SU-DHL-6 (cell line): ENCODE measurements at regions not wholly inside any gene's neighbourhood (a gene's known extent, or its start where the extent isn't known, plus 50 kb on each side); places are given as distances from the start of the nearest gene placed in this dataset.

Experiments
- EZH2phosphoT487 ChIP-seq: fragments of 200-600 bp; sonication (generic), shearing (Covaris generic); conservative IDR thresholded peaks from 2 replicates; pipeline ENCODE4 v1.6.1; 2018; ENCODE audit warnings: mild to moderate bottlenecking, antibody characterized with exemption, low read length, moderate library complexity, mixed read lengths
- TF ChIP-seq, protein P1 (sequence below): fragments of 200-600 bp; sonication (generic); IDR thresholded peaks from one replicate; pipeline ENCODE4 v1.5.1; 2017; ENCODE audit warnings: antibody characterized with exemption, mild to moderate bottlenecking, low read length, moderate library complexity; ENCODE audit not compliant: insufficient read depth, poor library complexity, severe bottlenecking

DNA sequence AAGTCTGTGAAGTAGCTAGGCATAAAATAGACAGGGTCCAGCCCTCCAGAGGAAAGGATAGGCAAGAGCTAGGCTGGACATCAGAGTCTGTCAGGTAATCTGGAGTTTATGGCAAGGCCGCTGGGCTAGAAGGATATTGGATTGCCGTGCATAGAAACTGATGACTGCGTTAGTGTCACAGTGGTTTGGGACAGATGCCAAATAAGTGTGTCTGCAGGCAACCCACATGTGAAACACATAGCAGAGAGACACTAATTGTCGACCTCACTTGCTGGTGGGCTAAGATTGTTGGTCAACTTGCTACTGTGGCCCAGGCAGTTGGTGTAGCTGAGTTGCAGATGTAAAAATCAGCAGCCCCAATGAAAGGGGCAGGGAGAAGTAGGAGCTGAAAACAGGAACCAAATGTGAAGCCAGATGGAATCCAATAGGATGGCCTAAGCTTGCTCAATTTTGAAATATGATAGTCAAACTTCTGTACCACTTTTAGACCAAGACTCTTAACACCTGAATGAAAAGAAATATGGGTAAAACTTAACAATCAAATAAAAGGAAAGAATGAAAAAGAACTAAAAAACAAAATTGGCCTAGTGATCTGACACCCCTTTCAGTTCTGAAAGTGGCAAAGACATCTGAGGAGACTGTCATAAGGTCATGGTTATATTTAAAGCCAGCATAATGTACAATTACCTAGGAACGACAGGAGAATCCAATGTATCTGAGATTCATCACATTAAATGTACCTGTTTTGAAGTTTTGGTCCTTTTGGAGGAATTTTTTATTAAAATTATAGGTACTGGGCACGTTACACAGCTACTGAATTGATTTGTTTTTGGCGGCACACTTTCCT is 243.3 kb upstream of the ACTBL2 start:
- TF ChIP-seq, protein P1, sequence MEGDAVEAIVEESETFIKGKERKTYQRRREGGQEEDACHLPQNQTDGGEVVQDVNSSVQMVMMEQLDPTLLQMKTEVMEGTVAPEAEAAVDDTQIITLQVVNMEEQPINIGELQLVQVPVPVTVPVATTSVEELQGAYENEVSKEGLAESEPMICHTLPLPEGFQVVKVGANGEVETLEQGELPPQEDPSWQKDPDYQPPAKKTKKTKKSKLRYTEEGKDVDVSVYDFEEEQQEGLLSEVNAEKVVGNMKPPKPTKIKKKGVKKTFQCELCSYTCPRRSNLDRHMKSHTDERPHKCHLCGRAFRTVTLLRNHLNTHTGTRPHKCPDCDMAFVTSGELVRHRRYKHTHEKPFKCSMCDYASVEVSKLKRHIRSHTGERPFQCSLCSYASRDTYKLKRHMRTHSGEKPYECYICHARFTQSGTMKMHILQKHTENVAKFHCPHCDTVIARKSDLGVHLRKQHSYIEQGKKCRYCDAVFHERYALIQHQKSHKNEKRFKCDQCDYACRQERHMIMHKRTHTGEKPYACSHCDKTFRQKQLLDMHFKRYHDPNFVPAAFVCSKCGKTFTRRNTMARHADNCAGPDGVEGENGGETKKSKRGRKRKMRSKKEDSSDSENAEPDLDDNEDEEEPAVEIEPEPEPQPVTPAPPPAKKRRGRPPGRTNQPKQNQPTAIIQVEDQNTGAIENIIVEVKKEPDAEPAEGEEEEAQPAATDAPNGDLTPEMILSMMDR = no peak
- TF ChIP-seq EZH2phosphoT487 = no peak
